Right renal pelvis (tissue), 4 donors: ENCODE measurements at regions not wholly inside any gene's neighbourhood (a gene's known extent, or its start where the extent isn't known, plus 50 kb on each side); places are given as distances from the start of the nearest gene placed in this dataset.
A peak's percentile ranks its signal among the peaks of the same experiment; 100 is the strongest.

Experiments used
- DNase-seq, 4 donors: peaks; one replicate each; pipeline ENCODE4 v3.0.0-alpha.2; 2013; ENCODE audit warnings: low read depth in 4 of 4, low spot score in 3 of 4, missing footprints in 1 of 4

- no peak for DNase-seq
Observed at GRCh38 chr11:15757048-15757698, 599.2 kb downstream of the SOX6 start.

DNA sequence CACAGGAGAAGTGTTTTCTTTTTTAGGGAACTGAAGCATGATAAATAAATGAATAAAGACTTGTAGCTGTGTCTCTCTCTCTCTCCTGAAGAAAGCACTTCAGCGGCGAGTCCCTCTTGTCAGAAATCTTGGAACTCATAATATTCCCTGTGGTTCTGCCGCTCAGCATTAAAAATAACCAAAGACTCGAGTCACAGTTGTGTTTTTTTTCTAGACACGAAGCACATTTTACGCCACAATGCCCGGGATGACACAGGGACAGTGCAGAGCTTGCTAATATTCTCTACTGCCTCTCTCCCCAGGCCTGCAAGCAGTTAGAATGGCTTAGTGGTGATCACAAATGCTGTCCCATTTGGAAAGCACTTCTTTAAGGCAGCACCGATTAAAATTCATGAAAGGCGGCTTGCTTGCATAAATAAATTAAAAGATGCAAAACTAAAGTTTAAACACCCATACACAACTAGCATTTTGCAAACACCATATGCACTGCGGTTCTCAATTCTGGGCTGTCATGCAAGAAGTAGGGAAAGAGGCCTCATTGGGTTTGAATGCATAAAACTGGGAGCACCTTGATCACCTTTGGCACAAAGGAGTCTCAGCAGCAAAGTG is 597.4 kb downstream of the SOX6 start:
- no peak for DNase-seq

GRCh38 chr11:15761235-15761634 is 595.1 kb downstream of the SOX6 start:
- DNase-seq = no peak

- DNase-seq = no peak
Observed at GRCh38 chr11:15764326-15764725, 592.0 kb downstream of the SOX6 start.

DNA sequence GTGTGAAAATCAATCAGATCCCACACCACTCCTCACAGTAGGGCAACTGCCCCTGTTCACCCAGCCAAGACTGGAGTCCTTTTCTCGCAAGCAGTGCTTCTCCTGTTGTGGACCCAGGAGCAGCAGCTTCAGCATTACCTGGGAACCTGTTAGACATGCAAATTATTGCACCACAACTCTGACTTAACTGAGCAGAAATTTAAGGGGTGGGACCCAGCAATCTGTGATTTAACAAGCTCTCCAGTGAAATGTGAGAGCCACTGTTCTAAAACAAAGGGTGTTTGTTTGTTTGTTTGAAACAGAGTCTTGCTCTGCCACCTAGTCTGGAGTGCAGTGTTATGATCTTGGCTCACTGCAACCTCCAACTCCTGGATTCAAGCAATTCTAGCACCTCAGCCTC is 591.4 kb downstream of the SOX6 start:
- no peak for DNase-seq

GRCh38 chr11:15765530-15765929 is 590.8 kb downstream of the SOX6 start:
- no peak for DNase-seq

GRCh38 chr11:15768321-15768720 is 588.0 kb downstream of the SOX6 start:
- DNase-seq = no peak

DNA sequence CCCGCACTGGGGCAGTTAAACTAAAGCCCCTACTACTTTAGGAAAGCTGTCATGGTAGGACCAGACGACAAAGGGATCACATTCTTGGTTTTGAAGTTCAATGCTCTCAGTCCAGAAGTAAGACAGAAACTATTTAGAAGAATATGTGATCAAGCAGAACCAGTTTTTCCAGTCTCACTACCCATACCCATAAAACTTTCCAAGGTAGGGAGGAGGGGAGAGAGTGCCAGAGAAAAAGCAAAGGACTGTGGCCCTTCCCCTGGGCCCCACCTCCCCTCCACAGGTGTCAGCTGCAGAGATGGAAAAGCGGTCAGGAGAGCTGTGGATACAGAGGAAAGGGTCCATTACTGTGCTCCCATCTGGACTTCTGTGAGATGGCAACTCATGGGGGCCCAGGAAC is 587.1 kb downstream of the SOX6 start:
- peak in 2 of 4 donors; percentile 52 to 53 for DNase-seq

DNA sequence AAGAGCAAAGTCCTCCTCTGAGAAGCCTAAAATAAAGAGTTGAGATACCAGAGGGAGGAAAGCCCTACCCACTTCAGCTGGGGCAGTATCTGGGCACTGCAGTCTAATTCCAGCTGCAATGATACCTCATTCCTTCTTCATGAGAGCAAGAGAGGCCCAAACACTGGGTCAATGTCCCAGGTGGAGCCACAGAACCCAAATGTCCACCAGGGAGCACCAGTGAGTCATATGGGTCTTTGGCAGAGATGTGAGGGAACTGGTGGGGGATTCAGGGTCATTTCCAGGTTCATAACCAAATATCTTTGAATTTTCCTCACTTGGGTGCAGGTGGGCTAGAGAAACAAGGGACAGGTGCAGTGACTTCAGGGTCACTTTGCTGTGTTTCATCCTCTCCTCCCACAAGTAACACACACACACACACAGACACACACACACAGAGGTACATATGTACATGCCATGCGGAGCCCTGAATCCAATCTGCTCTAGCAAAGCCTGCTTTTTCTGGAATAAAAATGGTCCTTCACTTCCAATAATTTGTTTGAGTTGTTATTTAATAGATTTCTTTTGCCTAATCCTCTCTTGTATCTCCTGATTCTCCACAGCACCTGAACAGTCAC is 585.4 kb downstream of the SOX6 start:
- no peak for DNase-seq

GRCh38 chr11:15772547-15772946 is 583.8 kb downstream of the SOX6 start:
- DNase-seq = no peak

GRCh38 chr11:15772981-15773380 is 583.4 kb downstream of the SOX6 start:
- no peak for DNase-seq

- DNase-seq = no peak
Observed at GRCh38 chr11:15773476-15774387, 582.6 kb downstream of the SOX6 start.

GRCh38 chr11:15774388-15774939 is 581.9 kb downstream of the SOX6 start:
- DNase-seq = no peak

DNA sequence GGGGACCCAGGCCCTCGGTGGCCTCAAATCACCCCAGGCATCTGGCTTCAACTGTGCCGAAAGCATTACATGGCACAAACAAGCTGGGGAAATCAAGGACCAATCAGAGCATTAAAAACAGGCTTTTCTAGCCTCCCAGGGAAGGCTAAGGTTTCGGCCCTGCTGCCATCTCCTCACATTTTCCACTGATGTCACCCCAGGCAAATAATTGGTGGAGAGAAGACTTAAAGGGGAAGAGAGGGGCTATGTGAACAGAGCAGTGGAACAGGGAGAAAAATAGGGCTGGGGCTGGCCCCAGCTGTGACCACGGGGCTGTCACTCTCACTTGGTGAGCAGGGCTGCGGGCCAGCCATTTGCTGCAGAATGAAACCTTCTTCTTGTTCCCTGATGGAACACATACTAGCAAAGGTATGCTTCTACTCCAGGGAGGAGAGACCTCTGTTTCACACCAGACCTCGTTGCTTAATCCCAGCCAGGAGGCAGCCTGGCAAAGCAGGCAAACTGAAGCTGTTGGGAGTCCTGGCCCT is 581.3 kb downstream of the SOX6 start:
- DNase-seq = no peak

GRCh38 chr11:15775797-15776196 is 580.5 kb downstream of the SOX6 start:
- DNase-seq = no peak

- DNase-seq = no peak
Observed at GRCh38 chr11:15776366-15776765, 580.0 kb downstream of the SOX6 start.

DNA sequence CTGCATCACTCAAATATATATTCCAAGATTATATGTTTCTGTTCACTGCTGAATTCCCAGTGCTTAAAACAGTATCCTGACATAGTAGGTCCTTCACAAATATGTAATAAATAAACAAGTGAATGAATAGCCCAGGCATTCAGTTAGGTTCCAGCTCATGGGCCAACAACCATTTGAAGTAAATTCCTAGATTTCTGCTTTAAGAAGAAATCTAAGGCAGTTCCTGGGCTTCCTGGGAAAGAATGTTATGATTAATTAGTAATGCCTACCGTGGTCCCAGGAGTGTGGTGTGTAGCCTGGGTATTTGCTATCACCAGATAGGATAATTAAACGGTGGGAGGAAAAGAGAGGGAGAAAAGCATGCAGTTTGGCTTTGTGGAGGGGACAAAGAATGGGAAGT is 576.8 kb downstream of the SOX6 start:
- DNase-seq = no peak

GRCh38 chr11:15780382-15780781 is 576.0 kb downstream of the SOX6 start:
- no peak for DNase-seq

DNA sequence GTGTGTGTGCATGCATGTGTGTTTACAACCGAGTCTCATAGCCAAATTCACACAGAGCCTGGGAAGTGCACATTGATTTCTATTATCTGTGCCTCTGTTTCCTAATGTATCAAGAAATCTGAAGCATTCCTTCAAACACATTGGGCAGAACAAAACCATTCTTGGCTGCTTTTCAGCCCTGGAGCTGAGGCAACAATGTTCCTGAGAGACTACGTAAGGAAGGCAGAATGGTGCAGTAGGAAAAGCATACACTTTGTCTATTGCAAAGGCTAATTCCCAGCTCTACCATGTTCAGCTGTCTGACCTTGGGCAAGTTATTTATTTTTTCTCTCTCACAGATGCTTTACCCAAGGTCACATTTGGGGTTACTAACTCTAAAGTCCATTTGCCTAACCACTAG is 575.5 kb downstream of the SOX6 start:
- no peak for DNase-seq

GRCh38 chr11:15783619-15784018 is 572.7 kb downstream of the SOX6 start:
- no peak for DNase-seq
